Prostate gland (tissue), 2 donors: ENCODE measurements at regions not wholly inside any gene's neighbourhood (a gene's known extent, or its start where the extent isn't known, plus 50 kb on each side); places are given as distances from the start of the nearest gene placed in this dataset.

ENCODE experiments used
- CTCF ChIP-seq, 4 experiments: fragments of 200-600 bp in 2 of 4; fragments of 450-650 bp in 2 of 4; sonication (generic) in 2 of 4; IDR thresholded peaks; 1 replicate in 3 of 4; 2 replicates in 1 of 4; pipeline ENCODE4 v1.5.1; 2016 to 2019; ENCODE audit warnings: antibody characterized with exemption in 4 of 4, mild to moderate bottlenecking in 2 of 4, moderate library complexity in 2 of 4
- POLR2A ChIP-seq: fragments of 450-650 bp; IDR thresholded peaks from one replicate; pipeline ENCODE4 v1.6.1; 2016; ENCODE audit warnings: antibody characterized with exemption, mild to moderate bottlenecking

- no peak for TF ChIP-seq CTCF (IDR thresholded peaks at IDR 0.05)
- TF ChIP-seq POLR2A: no peak
Observed at GRCh38 chr4:9716093-9716492, 65.3 kb upstream of the DRD5 start.
